SHP77 treated with DMSO at 0.1 percent for 48 hours (cell line): ENCODE measurements at regions not wholly inside any gene's neighbourhood (a gene's known extent, or its start where the extent isn't known, plus 50 kb on each side); places are given as distances from the start of the nearest gene placed in this dataset.
"Not testable (repeated sequence)": the region's sequence is repeated elsewhere in the genome, so short reads cannot be mapped to it uniquely, and the experiment has no call there.

Experiments used
- DNase-seq: peaks from one replicate; lab custom pipeline; 2025; lab: John Stamatoyannopoulos, UW

DNA sequence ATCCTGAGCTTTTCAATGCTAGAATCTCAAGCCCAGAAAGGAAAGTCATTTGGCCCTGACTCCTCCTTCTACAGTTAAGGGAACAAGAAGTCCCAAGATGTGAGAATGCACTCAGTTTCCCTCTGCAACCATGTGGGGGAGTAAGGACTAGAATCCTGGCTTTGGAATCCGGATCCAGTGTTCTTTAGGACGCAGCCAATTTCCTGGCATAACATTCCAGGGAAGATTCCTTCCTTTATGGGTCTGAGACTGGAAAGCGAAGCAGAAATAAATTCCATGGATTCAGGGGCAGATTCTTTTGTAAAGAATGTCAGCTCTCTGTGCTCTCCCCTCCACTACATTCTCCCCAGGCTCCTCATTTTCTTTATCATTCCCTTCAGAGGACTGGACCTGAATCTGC is 151.8 kb upstream of the SOX14 start:
- DNase-seq = no peak

DNA sequence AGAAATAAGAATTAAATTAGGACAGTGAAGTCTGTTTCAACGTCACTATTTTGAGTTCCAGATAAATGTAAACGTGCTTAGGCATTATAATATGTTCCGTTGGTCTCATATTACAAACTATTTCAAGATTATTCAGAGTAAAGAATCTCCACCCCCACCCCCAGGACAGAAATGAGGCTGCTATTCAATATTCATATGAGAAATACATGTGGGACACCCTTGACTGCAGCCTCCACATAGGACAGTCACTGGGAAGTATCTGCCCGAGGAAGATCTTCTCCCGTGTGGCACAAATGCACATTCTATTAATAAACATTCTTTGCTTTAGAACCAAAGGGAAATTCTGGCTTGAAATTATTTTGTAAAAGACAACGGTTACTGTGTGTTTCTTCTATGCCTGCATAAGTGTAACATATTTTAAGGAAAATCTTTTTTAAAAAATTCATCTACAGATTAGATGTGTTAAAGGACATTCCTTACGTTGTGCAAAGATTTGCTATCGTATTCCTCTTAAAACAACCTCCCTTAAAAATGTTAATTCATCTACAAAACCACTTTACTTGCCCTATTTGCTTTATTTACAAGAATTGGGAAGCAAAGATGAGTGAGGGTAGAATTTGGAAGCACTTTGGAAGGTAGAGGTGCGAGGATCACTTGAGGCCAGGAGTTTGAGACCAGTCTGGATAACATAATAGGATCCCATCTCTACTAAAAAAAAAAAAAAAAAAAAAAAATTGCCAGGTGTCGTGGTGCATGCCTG is 148.3 kb upstream of the SOX14 start:
- no peak for DNase-seq

DNA sequence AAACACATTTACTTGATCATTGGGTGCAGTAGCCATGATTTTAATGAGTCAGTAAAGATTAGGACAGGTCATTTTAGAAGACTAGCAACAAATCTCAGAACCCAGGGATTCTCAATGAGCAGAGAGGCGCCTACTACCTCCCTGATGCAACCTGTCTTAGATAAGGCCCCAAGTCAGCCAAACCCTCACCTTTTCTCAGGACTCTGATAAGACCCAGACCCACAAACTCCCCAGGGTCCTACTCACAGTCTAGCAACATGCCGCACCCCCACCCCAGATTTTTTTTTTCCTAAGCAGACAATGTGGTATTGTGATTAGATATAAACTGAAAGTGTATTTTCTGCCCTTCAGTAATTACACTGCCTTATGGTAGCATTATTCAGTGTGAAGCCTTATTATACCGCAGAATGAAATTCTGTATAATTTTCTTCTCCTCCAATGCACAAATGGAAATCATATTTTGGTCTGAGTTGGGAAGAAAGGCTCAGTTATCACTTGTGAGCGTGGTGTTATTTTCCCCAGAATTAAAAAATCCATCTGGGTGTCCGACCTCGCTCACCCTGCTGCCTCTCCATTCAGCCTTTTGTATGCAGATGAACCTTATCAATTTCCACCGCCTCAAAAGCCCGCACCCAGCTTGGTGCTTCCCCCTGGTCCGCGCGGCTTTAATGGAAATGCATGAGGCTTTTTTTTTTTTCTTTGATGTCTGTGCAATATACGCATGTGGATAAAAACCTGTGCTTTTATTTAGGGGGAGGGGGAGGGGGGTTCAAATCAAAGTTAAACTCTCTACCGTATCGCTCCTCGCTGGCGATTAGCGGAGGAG is 122.0 kb upstream of the SOX14 start:
- DNase-seq = no peak

DNA sequence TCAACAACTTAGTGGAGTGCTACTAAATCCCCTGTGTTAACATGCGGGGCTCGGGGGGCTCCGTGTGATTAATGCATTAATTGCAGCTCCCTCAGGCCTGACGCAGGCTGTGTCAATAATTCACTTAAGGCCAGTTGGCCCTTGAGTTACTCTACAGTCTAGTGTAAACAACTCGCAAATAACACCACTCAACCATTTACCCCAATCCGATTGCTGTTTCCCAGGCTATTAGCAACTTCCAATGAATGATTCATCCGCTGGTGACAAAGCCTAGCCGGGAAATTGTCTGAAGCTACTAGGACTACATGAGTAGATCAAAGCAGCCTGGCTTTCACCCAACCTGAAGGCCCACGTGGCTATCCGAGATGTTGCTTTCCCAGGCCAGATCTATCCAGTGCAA is 121.3 kb upstream of the SOX14 start:
- peak; percentile 44 for DNase-seq

DNA sequence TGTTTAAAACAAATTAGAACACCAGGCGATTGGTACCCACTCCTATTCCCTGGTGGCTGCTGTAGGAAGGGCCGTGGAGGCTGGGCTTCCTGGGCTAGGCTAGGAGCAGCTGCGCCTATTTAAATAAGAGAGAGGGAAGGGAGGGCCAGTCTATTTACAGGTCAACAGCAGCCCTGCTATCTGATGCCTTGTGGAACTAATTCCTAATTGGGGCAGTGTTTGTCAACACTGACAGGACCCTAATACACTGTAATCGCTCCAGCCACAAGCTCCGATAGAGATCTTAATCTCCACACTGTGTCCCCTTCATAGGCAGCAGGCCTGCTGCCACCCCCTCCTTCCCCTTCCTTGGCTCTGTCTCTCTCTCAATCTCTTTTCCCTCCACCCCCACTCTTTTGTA is 116.9 kb upstream of the SOX14 start:
- DNase-seq = peak; percentile 22

DNA sequence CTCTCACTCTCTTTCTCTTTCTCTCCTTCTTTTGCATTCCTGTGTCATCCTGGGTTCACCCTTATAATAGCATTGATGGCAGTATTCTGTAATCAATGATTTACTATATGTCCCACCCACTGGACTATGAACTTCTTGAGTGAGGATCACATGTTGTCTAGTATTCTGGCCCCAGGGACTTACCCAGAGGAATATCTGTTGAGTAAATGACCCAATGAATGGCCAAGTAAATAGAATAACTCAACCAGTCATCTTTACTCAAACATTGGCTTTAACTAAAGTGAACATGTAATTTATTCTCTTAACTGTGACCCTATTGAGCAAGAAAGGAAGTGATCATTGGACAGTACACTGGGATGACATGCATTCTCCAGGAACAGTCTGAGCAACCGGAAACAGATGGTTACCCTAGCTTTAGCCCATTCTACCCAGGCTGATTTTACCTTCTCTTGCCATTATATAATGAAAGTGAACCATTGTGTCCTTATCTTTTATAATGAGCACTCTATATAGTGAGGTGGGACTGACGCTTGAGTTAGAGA is 94.5 kb upstream of the SOX14 start:
- DNase-seq = no peak

DNA sequence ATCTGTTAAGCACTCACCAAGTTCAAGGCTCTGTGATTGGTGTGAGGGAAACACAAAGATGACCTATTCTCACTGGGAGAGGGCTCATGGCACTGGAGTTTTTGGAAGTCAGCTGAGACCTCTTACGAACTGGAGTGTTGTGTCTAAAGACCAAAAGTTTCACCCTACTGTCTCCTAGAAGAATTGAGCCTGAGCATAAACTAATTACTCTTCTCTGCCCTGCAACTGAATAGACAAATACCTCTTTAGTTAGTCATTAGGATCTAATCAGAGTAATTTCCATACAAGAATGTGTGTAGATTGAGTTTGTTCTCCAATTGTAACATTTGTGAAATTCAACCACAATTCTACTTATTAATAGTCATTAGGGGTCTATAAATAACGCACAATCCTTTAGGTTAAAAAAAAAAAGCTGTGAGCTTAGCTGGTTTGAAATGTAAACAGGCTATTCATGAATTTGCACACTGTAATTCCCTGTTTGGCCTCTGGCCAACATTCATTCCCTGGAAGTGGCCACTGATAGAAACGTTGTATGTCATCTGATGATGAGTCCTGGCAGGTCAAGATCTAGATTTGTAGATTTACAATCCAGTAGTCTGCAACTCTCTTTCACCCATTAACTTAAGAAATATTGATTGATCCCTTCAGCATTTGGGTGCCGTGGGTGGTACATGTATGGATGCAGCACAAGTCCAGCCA is 76.8 kb upstream of the SOX14 start:
- DNase-seq = no peak

DNA sequence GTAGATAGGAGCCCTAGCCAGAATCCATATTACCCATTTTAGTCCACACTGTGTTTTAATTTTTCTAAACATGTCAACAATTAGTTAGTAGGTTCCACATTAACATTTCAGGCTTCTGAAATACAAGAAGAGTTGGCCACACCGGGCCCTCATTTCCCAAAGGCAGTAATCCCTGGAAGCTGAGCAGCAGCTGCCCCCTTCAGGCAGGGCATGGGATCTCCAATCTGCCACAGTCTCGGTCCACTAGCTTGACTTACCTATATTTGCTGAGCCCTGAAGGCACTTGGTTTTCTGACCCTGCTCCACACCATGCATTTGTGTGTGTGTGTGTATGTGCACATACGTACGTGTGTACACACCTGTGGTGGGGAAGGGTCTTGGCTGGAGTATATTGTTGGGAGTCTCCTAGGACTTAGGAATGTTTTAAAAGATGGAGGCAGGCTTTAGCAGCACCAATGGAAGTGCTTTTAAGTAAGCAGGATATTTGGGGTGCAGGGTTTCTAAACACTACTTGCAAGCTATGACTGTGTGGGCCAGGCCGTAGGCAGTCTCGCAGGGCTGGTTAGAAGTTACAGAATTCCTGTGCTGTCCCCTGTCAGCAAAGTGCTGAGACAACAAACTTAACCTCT is 71.2 kb upstream of the SOX14 start:
- peak; percentile 57 for DNase-seq

DNA sequence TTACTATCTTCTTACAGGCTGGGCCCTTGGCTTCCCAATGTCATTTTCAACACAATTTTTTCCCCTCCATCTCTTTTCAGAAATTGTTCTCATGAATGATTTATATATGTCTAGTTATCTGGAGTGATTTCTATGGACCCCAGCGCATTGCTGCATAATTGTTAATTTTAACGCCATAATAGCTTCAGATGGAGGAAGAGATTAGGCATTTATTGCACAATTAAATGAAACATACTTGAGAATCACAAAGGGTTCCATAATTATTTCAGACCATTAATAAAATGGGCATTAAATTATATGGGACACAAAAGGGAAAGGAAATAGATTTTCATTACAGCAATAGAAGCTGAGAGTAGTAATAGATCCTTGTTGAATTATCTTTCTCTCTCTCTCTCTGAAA is 70.3 kb upstream of the SOX14 start:
- DNase-seq = no peak

DNA sequence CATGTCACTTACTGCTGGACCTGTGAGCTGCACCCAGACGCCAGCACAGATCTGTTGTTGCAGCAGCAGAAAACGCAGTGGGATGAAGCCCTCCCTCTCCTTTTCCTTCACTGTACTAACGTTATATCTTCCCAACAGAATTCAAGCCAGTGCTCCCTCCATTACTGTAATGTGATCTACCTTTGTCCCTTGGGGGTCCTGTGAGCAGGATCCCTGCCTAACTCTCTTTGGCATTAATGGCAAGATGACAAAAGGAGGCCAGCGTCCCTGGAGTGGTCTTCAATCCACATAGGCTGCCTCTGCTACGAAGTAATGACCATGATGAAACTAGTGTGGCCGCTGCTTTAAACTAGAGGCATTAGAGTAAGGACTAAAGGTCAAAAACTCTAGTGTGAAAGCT is 69.3 kb upstream of the SOX14 start:
- DNase-seq = no peak

DNA sequence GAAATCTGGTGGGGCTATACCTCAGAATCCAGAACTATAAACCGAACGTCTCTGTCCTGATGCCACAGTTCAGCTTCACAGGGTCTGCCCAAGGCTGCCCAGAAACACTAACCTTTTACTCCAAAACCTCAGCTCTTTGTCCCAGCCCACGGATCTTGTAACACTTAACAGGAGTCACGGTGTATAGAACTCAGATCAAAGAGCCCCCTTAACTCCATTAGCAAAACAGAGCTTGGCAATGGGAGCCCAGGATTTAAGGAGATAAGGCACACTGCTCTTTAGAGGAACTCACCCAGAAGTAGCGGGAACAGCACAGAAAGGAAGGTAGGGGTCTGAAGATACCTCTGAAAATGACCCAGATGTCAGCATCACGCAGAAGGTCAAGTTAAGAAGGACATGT is 68.8 kb upstream of the SOX14 start:
- DNase-seq = no peak

DNA sequence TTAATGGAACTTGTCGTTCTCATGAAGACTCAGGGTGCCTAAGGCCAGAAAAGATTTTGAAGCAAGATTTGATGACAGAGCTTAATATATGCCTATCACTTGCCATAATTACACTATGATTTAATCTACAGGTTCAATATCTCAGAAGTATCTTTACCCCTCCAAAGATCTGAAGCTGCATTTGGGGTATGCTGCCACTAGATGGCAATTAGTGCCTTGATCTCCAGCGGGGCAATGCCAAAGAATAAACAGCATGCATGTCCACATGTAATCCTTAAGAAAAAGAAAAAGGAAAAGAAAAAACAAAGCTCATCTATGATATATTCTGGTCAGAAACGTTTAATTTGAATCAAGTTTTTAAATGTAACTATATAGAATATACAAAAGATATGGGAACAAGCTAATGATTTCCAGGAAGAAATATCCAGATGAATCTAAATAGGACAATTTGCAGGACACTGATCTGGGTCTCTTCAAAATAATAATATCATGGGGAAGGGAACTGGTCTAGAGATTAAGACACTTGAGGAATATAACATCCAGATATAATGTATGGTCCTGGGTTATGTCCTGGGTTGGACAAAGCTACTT is 55.0 kb upstream of the SOX14 start:
- no peak for DNase-seq

DNA sequence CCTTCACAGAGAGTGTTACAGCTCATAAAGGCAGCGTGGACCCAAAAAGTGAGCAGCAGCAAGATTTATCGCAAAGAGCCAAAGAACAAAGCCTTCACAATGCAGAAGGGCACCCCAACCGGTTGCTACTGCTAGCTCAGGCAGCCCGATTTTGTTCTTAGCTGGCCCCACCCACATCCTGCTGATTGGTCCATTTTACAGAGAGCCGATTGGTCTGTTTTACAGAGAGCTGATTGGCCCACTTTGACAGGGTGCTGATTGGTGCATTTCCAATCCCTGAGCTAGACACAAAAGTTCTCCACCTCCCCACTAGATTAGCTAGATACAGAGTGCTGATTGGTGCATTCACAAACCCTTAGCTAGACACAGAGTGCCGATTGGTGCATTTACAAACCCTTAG is 50.1 kb upstream of the SOX14 start:
- DNase-seq = not testable (repeated sequence)
